A549 (cell line): ENCODE measurements at regions not wholly inside any gene's neighbourhood (a gene's known extent, or its start where the extent isn't known, plus 50 kb on each side); places are given as distances from the start of the nearest gene placed in this dataset.

Experiments
- ATAC-seq, 2 experiments: fragments of 200-7000 bp in 1 of 2; fragments of >200 bp in 1 of 2; cut with Nextera tagmentation in 1 of 2; cut with Tn5 transposase in 1 of 2; 3 replicates each; pipeline versions ENCODE4 v1.8.0 to v1.9.1; 2018 to 2020; ENCODE audit warnings: mild to moderate bottlenecking in 1 of 2, moderate library complexity in 1 of 2
- CTCF ChIA-PET: fragments of 300-600 bp; sonication (Branson Sonifier 250); formaldehyde crosslinking; extraction: SDS; loops from one replicate; lab custom pipeline; 2021; ENCODE audit warnings: antibody characterized with exemption, inconsistent platforms; lab: Yijun Ruan, JAX
- POLR2A ChIA-PET: fragments of 350-600 bp; formaldehyde crosslinking; extraction: SDS; loops from one replicate; lab custom pipeline; 2021; ENCODE audit warnings: antibody characterized with exemption, inconsistent platforms; lab: Yijun Ruan, JAX
- DNase-seq, 2 experiments: peaks; one replicate each; pipeline versions ENCODE4 v3.0.0 to v3.0.0-alpha.2; 2011 to 2016; ENCODE audit warnings: low read depth in 1 of 2, low spot score in 1 of 2
- FAIRE-seq: peaks from 2 replicates; lab custom pipeline; 2011; peaks lifted over from hg19 to GRCh38; lab: Jason Lieb, UNC
- H3K27ac ChIP-seq, 2 experiments: fragments of >200 bp; sonication (Bioruptor Twin); formaldehyde crosslinking; 3 replicates each; pipeline ENCODE4 v1.5.1; 2016 to 2017
- H3K4me1 ChIP-seq: fragments of >200 bp; sonication (Bioruptor Twin); formaldehyde crosslinking; 3 replicates; pipeline ENCODE4 v1.6.1; 2016
- H3K4me2 ChIP-seq: fragments of >200 bp; sonication (Bioruptor Twin); formaldehyde crosslinking; 3 replicates; pipeline ENCODE4 v1.6.1; 2016
- H3K4me3 ChIP-seq: fragments of >200 bp; sonication (Bioruptor Twin); formaldehyde crosslinking; 3 replicates; pipeline ENCODE4 v1.5.1; 2016
- H3K9me3 ChIP-seq: fragments of >200 bp; sonication (Bioruptor Twin); formaldehyde crosslinking; 3 replicates; pipeline ENCODE4 v1.6.1; 2016
- BCL3 ChIP-seq: fragments of >200 bp; sonication (Bioruptor Twin); formaldehyde crosslinking; IDR thresholded peaks from 3 replicates; pipeline ENCODE4 v1.6.1; 2016
- CBX2 ChIP-seq: fragments of 200-600 bp; sonication (generic); IDR thresholded peaks from 2 replicates; pipeline ENCODE4 v1.6.1; 2016; ENCODE audit warnings: low read depth, mild to moderate bottlenecking, borderline replicate concordance
- CEBPB ChIP-seq, 2 experiments: fragments of >200 bp in 1 of 2; sonication (Bioruptor Twin) in 1 of 2; formaldehyde crosslinking in 1 of 2; IDR thresholded peaks; 2 replicates each; pipeline ENCODE4 v1.6.1; 2012 to 2016
- CHD4 ChIP-seq: fragments of 200-600 bp; sonication (generic); IDR thresholded peaks from 2 replicates; pipeline ENCODE4 v1.6.1; 2016; ENCODE audit warnings: antibody characterized with exemption, mild to moderate bottlenecking, borderline replicate concordance
- CTCF ChIP-seq: fragments of >200 bp; sonication (Bioruptor Twin); formaldehyde crosslinking; IDR thresholded peaks from 3 replicates; pipeline ENCODE4 v1.5.1; 2016
- E2F6 ChIP-seq: IDR thresholded peaks from 2 replicates; pipeline ENCODE4 v1.6.1; 2012; ENCODE audit warnings: low read depth, borderline replicate concordance
- EP300 ChIP-seq, 2 experiments: fragments of >200 bp; sonication (Bioruptor Twin); formaldehyde crosslinking; IDR thresholded peaks; 2 replicates in 1 of 2; 3 replicates in 1 of 2; pipeline ENCODE4 v1.6.1; 2016 to 2017
- FOSB ChIP-seq: fragments of 250-450 bp; sonication (Bioruptor Pico); IDR thresholded peaks from 2 replicates; pipeline ENCODE4 v1.5.0; 2020; ENCODE audit warnings: mild to moderate bottlenecking, moderate library complexity
- FOXS1 ChIP-seq: fragments of 250-450 bp; sonication (Bioruptor Pico); IDR thresholded peaks from 2 replicates; pipeline ENCODE4 v1.5.0; 2020; ENCODE audit warnings: mild to moderate bottlenecking, moderate library complexity
- GATA3 ChIP-seq: IDR thresholded peaks from 2 replicates; pipeline ENCODE4 v1.6.1; 2012; ENCODE audit warnings: borderline replicate concordance
- HDAC2 ChIP-seq: fragments of 200-600 bp; sonication (generic); IDR thresholded peaks from 2 replicates; pipeline ENCODE4 v1.6.1; 2016
- HEYL ChIP-seq: fragments of 250-450 bp; sonication (Bioruptor Pico); IDR thresholded peaks from 2 replicates; pipeline ENCODE4 v1.8.0; 2021; ENCODE audit warnings: mild to moderate bottlenecking, moderate library complexity
- HMGXB4 ChIP-seq: fragments of 250-450 bp; sonication (Bioruptor Pico); IDR thresholded peaks from 2 replicates; pipeline ENCODE4 v1.5.0; 2021; ENCODE audit warnings: mild to moderate bottlenecking, moderate library complexity, borderline replicate concordance
- HOXB13 ChIP-seq: fragments of 250-450 bp; sonication (Bioruptor Pico); IDR thresholded peaks from 2 replicates; pipeline ENCODE4 v1.5.0; 2020; ENCODE audit warnings: low read depth, mild to moderate bottlenecking, moderate library complexity
- KDM1A ChIP-seq: fragments of 200-600 bp; sonication (generic); IDR thresholded peaks from 2 replicates; pipeline ENCODE4 v1.6.1; 2016; ENCODE audit warnings: low read depth, mild to moderate bottlenecking
- MAFK ChIP-seq: fragments of 450-650 bp; IDR thresholded peaks from 2 replicates; pipeline ENCODE4 v1.6.1; 2014; ENCODE audit not compliant: partially characterized antibody
- MYC ChIP-seq: IDR thresholded peaks from 2 replicates; pipeline ENCODE4 v1.6.1; 2012; ENCODE audit warnings: mild to moderate bottlenecking, inconsistent platforms, low read length, improper control_type of control experiment, borderline replicate concordance
- NPAS2 ChIP-seq: fragments of 250-450 bp; sonication (Bioruptor Pico); IDR thresholded peaks from 2 replicates; pipeline ENCODE4 v1.8.0; 2022; ENCODE audit warnings: mild to moderate bottlenecking, moderate library complexity, borderline replicate concordance
- NR3C1 ChIP-seq: fragments of >200 bp; sonication (Bioruptor Twin); formaldehyde crosslinking; IDR thresholded peaks from 3 replicates; pipeline ENCODE4 v1.6.1; 2017
- POLR2AphosphoS2 ChIP-seq: conservative IDR thresholded peaks from 2 replicates; pipeline ENCODE4 v1.6.1; 2012; ENCODE audit warnings: low read length, improper control_type of control experiment, inconsistent platforms
- RNF2 ChIP-seq: fragments of 200-600 bp; sonication (generic); IDR thresholded peaks from 2 replicates; pipeline ENCODE4 v1.6.1; 2016; ENCODE audit warnings: low read depth, mild to moderate bottlenecking, antibody characterized with exemption, moderate library complexity, borderline replicate concordance
- SMC3 ChIP-seq: fragments of >200 bp; sonication (Bioruptor Twin); formaldehyde crosslinking; IDR thresholded peaks from 3 replicates; pipeline ENCODE4 v1.6.1; 2018; ENCODE audit warnings: inconsistent platforms
- TP53 ChIP-seq: fragments of 250-450 bp; sonication (Bioruptor Pico); IDR thresholded peaks from 2 replicates; pipeline ENCODE4 v1.5.0; 2021; ENCODE audit warnings: mild to moderate bottlenecking, moderate library complexity
- ZSCAN20 ChIP-seq: fragments of 250-450 bp; sonication (Bioruptor Pico); IDR thresholded peaks from 2 replicates; pipeline ENCODE4 v1.8.0; 2022; ENCODE audit warnings: mild to moderate bottlenecking, moderate library complexity
- WGBS: methylation state at CpG from one replicate; pipeline ENCODE4 v1.1.6; 2017; ENCODE audit errors: missing lambda C conversion rate; 5-methylcytosine and 5-hydroxymethylcytosine counted together

GRCh38 chr3:177783767-177784166, 586.5 kb upstream of the TBL1XR1 start:
- FAIRE-seq (no peak), DNase-seq (no peak), ATAC-seq (no peak)
- H3K4me3 ChIP-seq: no peak overlapping the region
- WGBS: 85% methylated on average over 5 of the region's 5 CpGs
- ChIA-PET CTCF (no interaction called here), POLR2A (no interaction called here)
- H3K27ac ChIP-seq: no peak overlapping the region
- TF ChIP-seq TP53 (CRISPR knock-in tag) (no peak), HEYL (CRISPR knock-in tag) (no peak), E2F6 (no peak), HMGXB4 (CRISPR knock-in tag) (no peak), KDM1A (no peak), FOXS1 (CRISPR knock-in tag) (no peak), RNF2 (no peak), FOSB (CRISPR knock-in tag) (no peak), POLR2AphosphoS2 (no peak), CHD4 (no peak), BCL3 (no peak), CTCF (no peak), MYC (no peak), GATA3 (no peak), EP300 (IDR thresholded peaks at IDR 0.05) (no peak), NR3C1 (no peak)
- no peaks in the 10 kb centered on the region for H3K4me1 ChIP-seq
- H3K9me3 ChIP-seq: no peaks in the 10 kb centered on the region
- no peak overlapping the region for H3K4me2 ChIP-seq

GRCh38 chr3:177787279-177788041, 590.2 kb upstream of the TBL1XR1 start:
- no peak for ATAC-seq
- Histone ChIP-seq H3K27ac (no peak overlapping the region), H3K4me3 (no peak overlapping the region)
- TF ChIP-seq KDM1A (no peak), CBX2 (no peak), HOXB13 (CRISPR knock-in tag) (no peak), MYC (no peak), CTCF (no peak), ZSCAN20 (CRISPR knock-in tag) (no peak), HMGXB4 (CRISPR knock-in tag) (no peak), NPAS2 (no peak), SMC3 (no peak), HDAC2 (no peak), CHD4 (no peak), CEBPB (IDR thresholded peaks at IDR 0.05) (no peak), MAFK (no peak)
- TF ChIP-seq, all 56 proteins: peak for 0
- WGBS: 74% methylated on average over 5 of the region's 5 CpGs
- ChIA-PET CTCF (no interaction called here), POLR2A (no interaction called here)
- FAIRE-seq (no peak), DNase-seq (no peak)
- H3K9me3 ChIP-seq: no peaks in the 10 kb centered on the region
- H3K4me1 ChIP-seq: no peaks in the 10 kb centered on the region
- no peak overlapping the region for H3K4me2 ChIP-seq
